H9 (cell line): ENCODE measurements at regions not wholly inside any gene's neighbourhood (a gene's known extent, or its start where the extent isn't known, plus 50 kb on each side); places are given as distances from the start of the nearest gene placed in this dataset.

Experiments
- DNase-seq: peaks from one replicate; pipeline ENCODE4 v3.0.0-alpha.2; 2017
- H2AFZ ChIP-seq: one replicate; pipeline ENCODE4 v1.6.1; 2013; ENCODE audit warnings: mild to moderate bottlenecking, low read length, control low read depth, moderate library complexity
- H2AK5ac ChIP-seq: 2 replicates; pipeline ENCODE4 v1.6.1; 2013; ENCODE audit warnings: low read length, control low read depth, mixed read lengths; ENCODE audit not compliant: insufficient read length
- H2BK120ac ChIP-seq: one replicate; pipeline ENCODE4 v1.6.1; 2013; ENCODE audit warnings: low read depth, mild to moderate bottlenecking, low read length, control low read depth, inconsistent platforms; ENCODE audit not compliant: poor library complexity, severe bottlenecking
- H2BK12ac ChIP-seq: 2 replicates; pipeline ENCODE4 v1.6.1; 2013; ENCODE audit warnings: low read length, control low read depth, mixed read lengths, low read depth; ENCODE audit not compliant: insufficient read length
- H2BK15ac ChIP-seq: 2 replicates; pipeline ENCODE4 v1.6.1; 2013; ENCODE audit warnings: low read depth, low read length, control low read depth
- H2BK20ac ChIP-seq: one replicate; pipeline ENCODE4 v1.6.1; 2013; ENCODE audit warnings: low read depth, mild to moderate bottlenecking, low read length, control low read depth, inconsistent platforms; ENCODE audit not compliant: poor library complexity, severe bottlenecking
- H2BK5ac ChIP-seq: 2 replicates; pipeline ENCODE4 v1.6.1; 2013; ENCODE audit warnings: low read length, control low read depth, mixed read lengths; ENCODE audit not compliant: insufficient read length
- H3K14ac ChIP-seq: 2 replicates; pipeline ENCODE4 v1.6.1; 2013; ENCODE audit warnings: low read length, control low read depth; ENCODE audit not compliant: insufficient read depth
- H3K18ac ChIP-seq: 2 replicates; pipeline ENCODE4 v1.6.1; 2013; ENCODE audit warnings: low read depth, mild to moderate bottlenecking, mixed read lengths, low read length, control low read depth; ENCODE audit not compliant: insufficient read length
- H3K23ac ChIP-seq: 2 replicates; pipeline ENCODE4 v1.6.1; 2013; ENCODE audit warnings: low read length, control low read depth, mixed read lengths, low read depth; ENCODE audit not compliant: insufficient read length
- H3K23me2 ChIP-seq: 2 replicates; pipeline ENCODE4 v1.6.1; 2013; ENCODE audit warnings: low read depth, mild to moderate bottlenecking, mixed read lengths, low read length, control low read depth; ENCODE audit not compliant: insufficient read length, poor library complexity, severe bottlenecking
- H3K27ac ChIP-seq: 2 replicates; pipeline ENCODE4 v1.5.1; 2013; ENCODE audit warnings: low read length, control low read depth, mixed read lengths, low read depth; ENCODE audit not compliant: insufficient read length
- H3K27me3 ChIP-seq: 2 replicates; pipeline ENCODE4 v1.6.1; 2013; ENCODE audit warnings: low read length, control low read depth, inconsistent platforms; ENCODE audit not compliant: insufficient read depth
- H3K4ac ChIP-seq: 2 replicates; pipeline ENCODE4 v1.6.1; 2013; ENCODE audit warnings: low read depth, mild to moderate bottlenecking, control low read depth, inconsistent platforms, low read length, moderate library complexity
- H3K4me1 ChIP-seq: 2 replicates; pipeline ENCODE4 v1.6.1; 2013; ENCODE audit warnings: low read length, control low read depth, inconsistent platforms; ENCODE audit not compliant: insufficient read depth
- H3K4me2 ChIP-seq: 2 replicates; pipeline ENCODE4 v1.6.1; 2013; ENCODE audit warnings: low read length, control low read depth, mixed read lengths; ENCODE audit not compliant: insufficient read length, insufficient read depth
- H3K56ac ChIP-seq: 2 replicates; pipeline ENCODE4 v1.6.1; 2013; ENCODE audit warnings: low read depth, mild to moderate bottlenecking, mixed read lengths, low read length, control low read depth; ENCODE audit not compliant: insufficient read length
- H3K79me1 ChIP-seq: 2 replicates; pipeline ENCODE4 v1.6.1; 2013; ENCODE audit warnings: low read depth, mild to moderate bottlenecking, moderate library complexity, low read length, control low read depth, inconsistent platforms; ENCODE audit not compliant: insufficient read depth, poor library complexity, severe bottlenecking
- H3K79me2 ChIP-seq: 2 replicates; pipeline ENCODE4 v1.6.1; 2013; ENCODE audit warnings: low read length, control low read depth, inconsistent platforms; ENCODE audit not compliant: insufficient read depth
- H3K9ac ChIP-seq: 2 replicates; pipeline ENCODE4 v1.6.1; 2013; ENCODE audit warnings: low read length, control low read depth, mixed read lengths; ENCODE audit not compliant: insufficient read length; ENCODE audit errors: extremely low read depth
- H3K9me3 ChIP-seq: one replicate; pipeline ENCODE4 v1.6.1; 2013; ENCODE audit warnings: low read depth, low read length, inconsistent platforms; ENCODE audit not compliant: control insufficient read depth
- H3T11ph ChIP-seq: one replicate; pipeline ENCODE4 v1.6.1; 2013; ENCODE audit warnings: mild to moderate bottlenecking, low read length, control low read depth, inconsistent platforms
- H4K20me1 ChIP-seq: one replicate; pipeline ENCODE4 v1.6.1; 2013; ENCODE audit not compliant: control insufficient read depth, insufficient read length, insufficient read depth
- H4K5ac ChIP-seq: 2 replicates; pipeline ENCODE4 v1.6.1; 2013; ENCODE audit warnings: low read depth, mild to moderate bottlenecking, mixed read lengths, low read length, control low read depth; ENCODE audit not compliant: insufficient read length
- H4K8ac ChIP-seq: replicated peaks from 2 replicates; pipeline ENCODE4 v1.6.1; 2013; ENCODE audit warnings: low read length, control low read depth, mixed read lengths, low read depth; ENCODE audit not compliant: insufficient read length
- H4K91ac ChIP-seq: 2 replicates; pipeline ENCODE4 v1.6.1; 2013; ENCODE audit warnings: low read depth, mild to moderate bottlenecking, moderate library complexity, mixed read lengths, low read length, control low read depth; ENCODE audit not compliant: insufficient read length
- H3K27ac Mint-ChIP-seq, 3 experiments: 2 replicates in 2 of 3; 3 replicates in 1 of 3; pipeline ENCODE4 v1.8.0; 2020 to 2021; ENCODE audit warnings: mixed read lengths in 3 of 3, mild to moderate bottlenecking in 1 of 3, moderate library complexity in 1 of 3
- H3K27me3 Mint-ChIP-seq: 2 replicates; pipeline ENCODE4 v1.8.0; 2021; ENCODE audit warnings: low read depth, mild to moderate bottlenecking, moderate library complexity, mixed read lengths
- H3K36me3 Mint-ChIP-seq, 3 experiments: 2 replicates in 2 of 3; 3 replicates in 1 of 3; pipeline ENCODE4 v1.8.0; 2020 to 2021; ENCODE audit warnings: low read depth in 3 of 3, mixed read lengths in 3 of 3; ENCODE audit not compliant: insufficient read depth in 1 of 3
- H3K4me1 Mint-ChIP-seq, 2 experiments: 2 replicates each; pipeline ENCODE4 v1.8.0; 2020; ENCODE audit warnings: mixed read lengths in 2 of 2
- H3K4me3 Mint-ChIP-seq, 2 experiments: 2 replicates in 1 of 2; 3 replicates in 1 of 2; pipeline ENCODE4 v1.8.0; 2020 to 2021; ENCODE audit warnings: mild to moderate bottlenecking in 2 of 2, mixed read lengths in 2 of 2, moderate library complexity in 1 of 2
- H3K9me3 Mint-ChIP-seq, 2 experiments: 2 replicates in 1 of 2; 3 replicates in 1 of 2; pipeline ENCODE4 v1.8.0; 2020; ENCODE audit warnings: mild to moderate bottlenecking in 2 of 2, mixed read lengths in 2 of 2, moderate library complexity in 1 of 2
- CTCF ChIP-seq: fragments of 200-600 bp; sonication (generic); conservative IDR thresholded peaks from 3 replicates; pipeline ENCODE4 v1.8.0; 2021; ENCODE audit warnings: antibody characterized with exemption, mild to moderate bottlenecking
- WGBS: extraction: QIAGEN DNeasy Blood & Tissue Kit; methylation state at CpG from one replicate; pipeline ENCODE4 v1.1.7; 2013; ENCODE audit warnings: missing lambda C conversion rate, low lambda C conversion rate, mixed read lengths; ENCODE audit not compliant: insufficient read length; ENCODE audit errors: extremely low coverage; 5-methylcytosine and 5-hydroxymethylcytosine counted together

- no peak for DNase-seq
- H3K23me2 ChIP-seq = peaks cover 4% of the 10 kb centered on the region
- Mint-ChIP-seq H3K4me3 (0 out of 5 replicates have a peak overlapping the region, but pooled peaks of 1 of the 2 experiments have one; percentile 8), H3K27ac (no peak overlapping the region), H3K27me3 (peaks cover 12% of the 10 kb centered on the region), H3K9me3 (no peaks in the 10 kb centered on the region), H3K4me1 (0 out of 4 replicates have a peak, but pooled peaks cover 2 to 5% of the 10 kb centered on the region in 2 experiments), H3K36me3 (no peaks in the 10 kb centered on the region)
- no peak overlapping the region for H2BK20ac ChIP-seq
- no CpG with 5 or more reads among the region's 8 CpGs for WGBS
- no peaks in the 10 kb centered on the region for H3K79me1 ChIP-seq
- H3K27me3 ChIP-seq = no peaks in the 10 kb centered on the region
- no peak overlapping the region for H3K56ac ChIP-seq
- H3K9me3 ChIP-seq = no peaks in the 10 kb centered on the region
- no peak overlapping the region for H3T11ph ChIP-seq
- H3K4me2 ChIP-seq = no peak overlapping the region
- no peaks in the 10 kb centered on the region for H3K4me1 ChIP-seq
- no peak overlapping the region for H3K4ac ChIP-seq
- H3K79me2 ChIP-seq = no peaks in the 10 kb centered on the region
- no peak overlapping the region for H2AK5ac ChIP-seq
- no peak overlapping the region for H2AFZ ChIP-seq
- no peak overlapping the region for H3K14ac ChIP-seq
- H3K23ac ChIP-seq = no peak overlapping the region
- no peaks in the 10 kb centered on the region for H4K20me1 ChIP-seq
- H3K27ac ChIP-seq = no peak overlapping the region
- H4K8ac ChIP-seq = no peak overlapping the region
- H3K9ac ChIP-seq = no peak overlapping the region
- no peak for TF ChIP-seq CTCF
- H3K18ac ChIP-seq = no peak overlapping the region
- no peak overlapping the region for H4K5ac ChIP-seq
- H2BK120ac ChIP-seq = no peak overlapping the region
- no peak overlapping the region for H2BK12ac ChIP-seq
- H2BK5ac ChIP-seq = no peak overlapping the region
- no peak overlapping the region for H4K91ac ChIP-seq
- no peak overlapping the region for H2BK15ac ChIP-seq
These were observed 91.6 kb downstream of the FAM161A start for GRCh38 chr2:61762292-61762691.
